HG02943 (cell line): ENCODE measurements at regions not wholly inside any gene's neighbourhood (a gene's known extent, or its start where the extent isn't known, plus 50 kb on each side); places are given as distances from the start of the nearest gene placed in this dataset.
"Not testable (repeated sequence)": the region's sequence is repeated elsewhere in the genome, so short reads cannot be mapped to it uniquely, and the experiment has no call there.

Experiments used
- ATAC-seq: cut with Tn5 transposase; IDR thresholded peaks from one replicate; pipeline ENCODE4 v1.9.1; 2021; ENCODE audit warnings: mild to moderate bottlenecking, low read depth, moderate library complexity; ENCODE audit not compliant: unreplicated experiment

- ATAC-seq: no peak
Observed at GRCh38 chr18:54662986-54663385, 71.9 kb downstream of the DYNAP start.

- not testable (repeated sequence) for ATAC-seq
Observed at GRCh38 chr18:54669701-54670100, 78.7 kb downstream of the DYNAP start.

GRCh38 chr18:54671291-54671881, 80.3 kb downstream of the DYNAP start:
- no peak for ATAC-seq

DNA sequence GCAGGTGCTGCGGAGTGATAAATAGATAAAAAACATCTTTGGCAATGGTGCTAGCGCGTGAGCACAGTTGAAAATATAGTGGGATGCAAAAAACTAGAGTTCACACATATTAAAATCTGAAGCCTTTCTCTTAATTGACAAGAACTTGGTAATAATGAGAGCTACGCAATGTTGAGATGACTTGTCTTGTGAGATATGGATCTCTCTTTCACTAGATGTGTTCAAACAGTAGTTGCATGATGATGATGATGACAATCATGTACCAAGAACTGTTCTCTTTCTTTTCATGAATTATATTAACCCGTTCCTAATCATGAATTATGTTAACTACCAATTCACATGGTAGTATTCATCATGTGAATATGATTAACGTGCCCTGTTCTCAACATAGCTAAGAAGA, 81.1 kb downstream of the DYNAP start:
- ATAC-seq: no peak

DNA sequence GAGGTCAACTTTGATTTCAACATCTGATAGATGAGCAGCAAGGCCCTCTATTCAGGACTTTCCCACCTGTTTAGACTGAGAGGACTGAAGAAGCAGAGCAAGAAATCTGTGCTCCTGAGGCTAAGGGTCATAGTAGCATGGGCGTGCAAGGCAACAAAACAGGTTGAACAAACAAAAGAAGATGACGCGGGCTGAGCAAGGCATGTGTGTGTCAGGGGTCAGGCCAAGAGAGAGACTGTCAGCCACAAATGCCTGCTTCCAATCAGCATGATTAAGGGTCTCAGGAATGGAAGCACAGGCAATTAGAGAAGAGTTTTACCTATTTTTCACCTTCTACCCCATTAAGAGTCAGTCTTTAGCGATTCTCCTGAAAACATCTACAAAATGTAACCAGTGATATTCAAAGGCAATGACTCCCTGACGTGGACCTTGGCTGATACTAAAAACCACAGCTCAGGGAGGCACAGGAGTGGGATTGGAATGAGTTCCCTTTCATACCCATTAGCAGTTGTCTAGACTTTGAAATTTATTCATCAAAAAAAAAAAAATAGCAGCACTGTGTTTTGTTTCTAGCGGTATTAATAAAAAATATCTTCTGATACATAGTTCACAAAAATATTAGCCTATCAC, 81.9 kb downstream of the DYNAP start:
- no peak for ATAC-seq

DNA sequence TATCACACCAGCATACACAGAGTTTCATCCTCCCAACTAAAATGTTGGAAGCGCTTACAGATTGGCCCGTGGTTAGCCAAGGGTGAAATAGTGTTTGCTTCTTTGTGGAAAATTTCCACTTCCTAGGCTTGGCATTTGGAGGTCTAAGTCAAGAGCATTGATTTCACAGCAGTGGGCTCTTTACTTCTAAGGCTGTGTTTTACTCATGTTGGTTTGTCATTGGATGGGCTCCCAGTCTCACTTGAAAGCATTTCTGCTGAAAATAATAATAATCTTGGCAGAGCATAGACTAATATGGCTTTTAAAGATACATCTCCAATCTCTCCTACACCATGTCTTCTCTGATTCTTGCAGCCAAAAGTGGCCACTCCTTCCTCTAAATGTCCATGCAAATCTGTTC, 82.9 kb downstream of the DYNAP start:
- ATAC-seq: no peak

GRCh38 chr18:54675076-54675475, 84.0 kb downstream of the DYNAP start:
- ATAC-seq: no peak

DNA sequence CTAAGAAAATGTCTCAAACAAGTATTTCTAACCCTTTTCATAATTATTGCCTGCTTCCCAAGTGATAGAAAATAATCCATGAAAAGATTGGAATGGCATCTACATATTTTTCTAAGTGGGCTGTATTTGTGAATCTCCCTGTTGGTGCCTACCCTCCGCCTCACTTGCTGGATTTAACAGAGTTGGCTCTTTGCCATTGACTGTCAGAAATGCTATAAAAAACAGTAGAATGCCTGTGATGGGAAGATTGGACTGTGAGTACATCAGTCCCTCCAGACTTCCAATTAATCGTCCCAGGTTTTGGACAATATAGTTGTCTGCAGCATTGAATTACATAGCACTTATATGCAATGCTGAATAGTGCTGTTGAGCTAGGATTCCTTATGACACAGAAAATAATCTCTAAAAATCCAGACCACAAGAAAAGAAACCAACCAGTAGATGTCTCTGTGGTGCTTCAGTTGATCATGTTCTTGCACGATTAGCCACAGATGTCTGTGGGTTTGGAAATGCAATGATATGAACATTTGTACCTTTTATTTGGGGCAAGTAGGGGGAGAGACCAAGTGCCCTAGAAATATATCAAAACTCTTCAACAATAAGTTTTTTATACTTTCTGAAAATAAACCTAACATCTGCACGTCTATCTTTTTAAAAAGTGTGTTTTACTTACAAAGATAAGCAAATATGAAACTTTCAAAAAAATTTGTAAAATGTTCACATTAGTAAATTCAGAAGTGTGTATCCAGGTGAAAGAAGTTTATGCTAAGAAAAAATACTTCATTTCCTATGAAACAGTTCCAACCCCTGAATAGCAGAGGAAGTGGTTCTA, 88.5 kb downstream of the DYNAP start:
- ATAC-seq: no peak

- no peak for ATAC-seq
Observed at GRCh38 chr18:54684784-54685183, 93.7 kb downstream of the DYNAP start.

DNA sequence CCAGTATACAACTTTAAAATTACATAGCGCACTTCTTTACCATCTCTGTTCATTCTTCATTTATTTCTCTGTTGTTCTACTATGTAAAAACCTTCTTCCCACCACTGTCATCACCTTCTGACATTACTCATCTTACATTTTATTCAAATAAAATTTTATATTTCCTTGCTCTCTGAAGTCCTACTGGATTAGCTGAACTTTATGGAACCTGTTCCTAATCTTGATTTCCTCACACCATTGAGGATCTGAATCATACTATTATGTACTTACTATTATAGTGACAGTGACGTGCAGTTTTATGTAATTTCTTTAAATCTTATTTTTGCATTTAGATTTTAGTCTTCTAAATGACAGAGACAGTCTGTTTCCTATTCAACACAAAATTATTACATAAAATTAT, 98.3 kb downstream of the DYNAP start:
- no peak for ATAC-seq

- ATAC-seq: no peak
Observed at GRCh38 chr18:54690198-54690597, 99.2 kb downstream of the DYNAP start.

DNA sequence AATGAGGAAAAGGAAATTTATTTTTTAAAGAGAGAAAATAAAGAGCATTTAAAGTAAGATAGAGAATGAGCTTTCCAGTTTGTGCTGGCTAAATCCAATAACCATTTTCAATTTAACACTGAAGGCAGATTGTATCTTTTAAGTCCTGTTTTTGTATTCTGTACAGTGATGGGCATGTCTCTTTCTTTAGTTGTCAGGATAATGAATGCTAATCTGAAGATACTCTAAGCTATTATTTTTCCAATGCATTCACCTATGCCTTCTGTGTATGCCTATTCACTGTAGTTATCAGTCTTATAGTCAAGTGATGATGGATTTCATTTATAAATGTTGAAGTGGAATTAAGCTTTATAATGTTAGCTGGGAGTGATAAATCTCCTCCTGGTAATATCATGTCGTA, 101.4 kb downstream of the DYNAP start:
- ATAC-seq: no peak

DNA sequence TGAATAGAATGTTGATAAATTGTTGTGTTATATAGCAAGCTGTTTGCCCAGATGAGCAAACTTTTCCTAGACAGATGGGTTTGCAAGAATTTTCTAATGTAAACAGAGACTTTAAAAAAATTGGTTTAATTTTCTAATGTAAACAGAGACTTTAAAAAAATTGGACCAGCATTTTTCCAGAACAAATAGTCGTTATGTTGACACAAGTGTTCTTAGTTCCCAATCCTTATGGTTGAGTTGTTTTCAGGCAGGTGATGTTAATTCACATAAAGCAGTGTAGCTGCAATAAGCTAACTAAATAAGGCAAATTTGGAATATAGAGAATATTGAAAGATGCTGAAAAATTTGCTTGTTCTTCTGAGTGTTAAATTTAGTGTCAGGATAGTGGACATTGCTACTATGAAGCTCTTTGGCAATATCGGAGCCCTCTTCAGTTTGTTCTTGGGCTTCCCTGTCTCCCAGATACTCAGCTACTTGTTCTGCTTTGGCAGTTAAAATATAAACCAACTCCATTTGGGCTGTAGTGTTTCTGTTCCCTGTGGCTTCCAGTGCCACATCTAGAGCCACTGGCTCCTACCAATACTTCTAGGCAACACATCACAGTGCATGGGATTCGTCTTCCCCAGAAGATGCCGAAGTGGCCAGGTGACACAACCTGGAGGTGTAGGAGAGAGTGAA, 105.7 kb downstream of the DYNAP start:
- ATAC-seq: no peak

GRCh38 chr18:54700580-54700979, 109.5 kb downstream of the DYNAP start:
- ATAC-seq: no peak

- no peak for ATAC-seq
Observed at GRCh38 chr18:54702686-54703085, 111.6 kb downstream of the DYNAP start.

DNA sequence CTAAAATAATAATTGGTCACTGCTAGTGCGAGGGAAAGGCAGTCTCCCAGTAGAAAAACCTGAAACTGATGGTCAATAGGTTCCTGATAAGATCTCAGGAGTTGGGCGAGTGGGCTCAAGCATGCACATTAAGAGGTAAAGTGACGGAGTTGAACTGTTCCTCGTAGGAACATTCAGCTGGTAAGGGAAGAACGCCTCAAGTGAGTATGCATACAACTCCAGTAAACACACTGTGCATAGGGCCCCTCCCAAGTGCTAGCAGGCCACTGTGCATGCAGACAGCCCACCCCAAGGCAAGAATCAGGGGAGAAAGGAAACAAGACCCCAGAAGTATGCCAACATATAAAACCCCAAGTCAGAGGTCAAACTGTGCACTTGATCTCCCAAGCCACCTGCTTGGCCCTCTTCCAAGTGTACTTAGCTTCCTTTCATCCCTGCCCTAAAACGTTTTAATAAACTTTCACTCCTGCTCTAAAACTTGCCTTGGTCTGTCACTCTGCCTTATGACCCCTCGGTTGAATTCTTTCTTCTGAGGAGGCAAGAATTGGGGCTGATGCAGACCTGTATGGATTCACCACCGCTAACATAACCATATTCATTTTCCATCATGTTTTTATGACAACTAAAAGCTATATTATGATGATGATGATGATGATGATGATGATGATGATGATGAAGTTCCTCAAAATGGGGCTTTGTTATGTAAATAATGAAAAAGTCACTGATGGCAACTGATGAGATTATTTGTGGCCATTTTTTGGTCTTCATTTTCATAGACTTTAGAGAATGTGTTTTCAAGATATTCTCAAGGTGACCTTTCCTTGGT, 118.0 kb upstream of the RAB27B start:
- no peak for ATAC-seq

GRCh38 chr18:54710900-54711281, 117.4 kb upstream of the RAB27B start:
- no peak for ATAC-seq

DNA sequence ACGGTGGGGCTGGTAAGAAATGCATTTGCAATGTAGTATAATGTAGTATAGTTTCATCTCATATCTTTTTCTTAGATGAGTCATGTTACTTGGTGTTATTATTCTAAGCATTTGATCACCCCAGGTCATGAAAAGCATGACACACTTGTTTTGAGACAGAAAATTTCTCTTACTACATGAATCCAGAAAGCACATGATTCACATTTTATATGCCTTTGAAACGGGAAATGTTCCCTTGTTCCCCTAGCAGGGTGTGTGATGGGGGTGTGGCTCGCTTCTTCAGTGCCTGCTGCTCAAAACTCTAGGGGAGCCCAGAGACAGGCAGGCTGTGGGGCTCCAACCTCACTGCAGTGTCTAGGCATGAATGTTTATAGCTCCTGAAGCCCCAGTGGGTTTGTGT, 116.0 kb upstream of the RAB27B start:
- ATAC-seq: no peak

DNA sequence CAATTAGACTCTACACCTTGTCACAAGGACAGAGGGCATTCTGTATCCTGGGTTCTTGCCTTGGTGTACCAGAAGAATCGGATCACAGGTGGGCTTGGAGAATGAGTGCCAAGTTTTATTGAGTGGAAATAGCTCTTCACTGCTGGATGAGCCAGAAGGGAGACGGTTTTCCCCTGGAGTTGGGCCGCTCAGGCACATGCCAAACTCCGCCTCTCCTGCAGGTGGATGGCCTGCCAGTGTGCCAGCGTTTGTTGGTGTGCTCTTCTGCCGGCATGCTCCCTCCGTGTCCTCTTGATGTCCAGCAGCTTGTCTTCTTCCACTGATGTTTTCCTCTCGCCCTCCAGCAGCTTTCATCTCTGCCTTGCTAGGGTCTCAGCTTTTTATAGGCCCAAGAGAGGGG, 115.5 kb upstream of the RAB27B start:
- no peak for ATAC-seq

DNA sequence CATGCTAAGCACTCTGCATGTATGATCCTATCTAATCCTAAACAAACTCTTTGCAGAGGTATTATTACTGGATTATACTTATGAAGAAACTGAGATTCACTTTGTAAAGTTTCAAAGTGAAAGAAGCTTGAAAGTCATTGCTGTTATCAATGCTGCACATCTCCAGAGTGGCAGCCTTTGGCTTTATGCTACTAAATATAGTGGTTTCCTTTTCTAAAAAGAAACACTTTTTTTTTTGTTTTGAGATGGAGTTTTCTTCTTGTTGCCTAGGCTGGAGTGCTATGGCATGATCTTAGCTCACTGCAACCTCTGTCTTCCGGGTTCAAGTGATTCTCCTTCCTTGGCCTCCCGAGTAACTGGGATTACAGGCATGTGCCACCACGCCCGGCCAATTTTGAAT, 114.9 kb upstream of the RAB27B start:
- ATAC-seq: no peak
